Upper lobe of left lung (tissue), 6 donors: ENCODE measurements at regions not wholly inside any gene's neighbourhood (a gene's known extent, or its start where the extent isn't known, plus 50 kb on each side); places are given as distances from the start of the nearest gene placed in this dataset.

ENCODE experiments used
- ATAC-seq, 2 donors: fragments of 200-7000 bp; cut with Tn5 transposase; one replicate each; pipeline ENCODE4 v1.9.1; 2022; ENCODE audit warnings: mild to moderate bottlenecking in 2 of 2, moderate library complexity in 2 of 2; ENCODE audit not compliant: low FRiP score in 2 of 2
- DNase-seq, 2 donors: peaks; one replicate each; pipeline ENCODE4 v3.0.0-alpha.2; 2019 to 2020
- H3K27ac ChIP-seq, 4 donors: fragments of 200-600 bp; sonication (generic); one replicate each; pipeline ENCODE4 v1.5.1; 2016 to 2019
- H3K27me3 ChIP-seq, 4 donors: fragments of 200-600 bp; sonication (generic); one replicate each; pipeline ENCODE4 v1.5.1; 2017 to 2019
- H3K36me3 ChIP-seq, 4 donors: fragments of 200-600 bp; sonication (generic); one replicate each; pipeline ENCODE4 v1.5.1; 2016 to 2019
- H3K4me1 ChIP-seq, 4 donors: fragments of 200-600 bp; sonication (generic); one replicate each; pipeline ENCODE4 v1.5.1; 2018 to 2019
- H3K4me3 ChIP-seq, 4 donors: fragments of 200-600 bp; sonication (generic); one replicate each; pipeline ENCODE4 v1.5.1; 2017 to 2019; ENCODE audit warnings: mild to moderate bottlenecking in 2 of 4, moderate library complexity in 1 of 4
- H3K9me3 ChIP-seq, 4 donors: fragments of 200-600 bp; sonication (generic); one replicate each; pipeline ENCODE4 v1.5.1; 2018 to 2019
- EP300 ChIP-seq, 4 donors: sonication (generic); formaldehyde crosslinking; IDR thresholded peaks; one replicate each; pipeline ENCODE4 v1.5.1; 2017; ENCODE audit warnings: antibody characterized with exemption in 4 of 4, control low read depth in 2 of 4
- POLR2A ChIP-seq, 4 donors: fragments of 450-650 bp; IDR thresholded peaks; one replicate each; pipeline ENCODE4 v1.5.1; 2016 to 2017; ENCODE audit warnings: antibody characterized with exemption in 4 of 4, mild to moderate bottlenecking in 2 of 4
- POLR2AphosphoS5 ChIP-seq, 2 donors: sonication (generic); formaldehyde crosslinking; IDR thresholded peaks; one replicate each; pipeline ENCODE4 v1.5.1; 2017; ENCODE audit warnings: antibody characterized with exemption in 2 of 2
- WGBS, 2 donors: methylation state at CpG; one replicate each; pipeline ENCODE4 v1.1.5; 2017 to 2018; 5-methylcytosine and 5-hydroxymethylcytosine counted together
- TF ChIP-seq, protein P1 (sequence below), 6 experiments: fragments of 450-650 bp in 4 of 6; fragments of 200-600 bp in 2 of 6; sonication (generic) in 2 of 6; IDR thresholded peaks; one replicate each; pipeline ENCODE4 v1.5.1; 2016 to 2019; ENCODE audit warnings: antibody characterized with exemption in 6 of 6
- donor health status: DM: no; HTN: no; CAD: no; lungs with moderate emphysema.
- donor health status: DM: no; HTN: yes; CAD: no; lungs with severe emphysema.

- WGBS, 2 donors = 80 to 83% methylated on average over 7 of the region's 7 CpGs
- H3K27me3 ChIP-seq = no peaks in the 10 kb centered on the region
- no peak for ATAC-seq
- DNase-seq = no peak
- H3K9me3 ChIP-seq = no peaks in the 10 kb centered on the region
- peaks cover 0 to 2% (median 0%) of the 10 kb centered on the region in 4 donors for H3K4me1 ChIP-seq
- H3K27ac ChIP-seq = no peak overlapping the region
- TF ChIP-seq, protein P1, sequence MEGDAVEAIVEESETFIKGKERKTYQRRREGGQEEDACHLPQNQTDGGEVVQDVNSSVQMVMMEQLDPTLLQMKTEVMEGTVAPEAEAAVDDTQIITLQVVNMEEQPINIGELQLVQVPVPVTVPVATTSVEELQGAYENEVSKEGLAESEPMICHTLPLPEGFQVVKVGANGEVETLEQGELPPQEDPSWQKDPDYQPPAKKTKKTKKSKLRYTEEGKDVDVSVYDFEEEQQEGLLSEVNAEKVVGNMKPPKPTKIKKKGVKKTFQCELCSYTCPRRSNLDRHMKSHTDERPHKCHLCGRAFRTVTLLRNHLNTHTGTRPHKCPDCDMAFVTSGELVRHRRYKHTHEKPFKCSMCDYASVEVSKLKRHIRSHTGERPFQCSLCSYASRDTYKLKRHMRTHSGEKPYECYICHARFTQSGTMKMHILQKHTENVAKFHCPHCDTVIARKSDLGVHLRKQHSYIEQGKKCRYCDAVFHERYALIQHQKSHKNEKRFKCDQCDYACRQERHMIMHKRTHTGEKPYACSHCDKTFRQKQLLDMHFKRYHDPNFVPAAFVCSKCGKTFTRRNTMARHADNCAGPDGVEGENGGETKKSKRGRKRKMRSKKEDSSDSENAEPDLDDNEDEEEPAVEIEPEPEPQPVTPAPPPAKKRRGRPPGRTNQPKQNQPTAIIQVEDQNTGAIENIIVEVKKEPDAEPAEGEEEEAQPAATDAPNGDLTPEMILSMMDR (IDR thresholded peaks at IDR 0.05) = no peak
- no peak for TF ChIP-seq EP300 (IDR thresholded peaks at IDR 0.05)
- TF ChIP-seq POLR2A (IDR thresholded peaks at IDR 0.05) = no peak
- TF ChIP-seq POLR2AphosphoS5 (IDR thresholded peaks at IDR 0.05) = no peak
- H3K4me3 ChIP-seq = no peak overlapping the region
- H3K36me3 ChIP-seq = no peaks in the 10 kb centered on the region
These were observed 254.4 kb upstream of the POU3F1 start for GRCh38 chr1:38301040-38301439.

- DNase-seq (no peak), ATAC-seq (no peak)
- WGBS, 2 donors = 60 to 70% methylated on average over 3 of the region's 3 CpGs
- peaks cover 0 to 2% (median 0%) of the 10 kb centered on the region in 4 donors for H3K4me1 ChIP-seq
- no peaks in the 10 kb centered on the region for H3K9me3 ChIP-seq
- H3K27ac ChIP-seq = no peak overlapping the region
- H3K4me3 ChIP-seq = no peak overlapping the region
- H3K27me3 ChIP-seq = no peaks in the 10 kb centered on the region
- H3K36me3 ChIP-seq = no peaks in the 10 kb centered on the region
- TF ChIP-seq, protein P1 (IDR thresholded peaks at IDR 0.05) = no peak
- TF ChIP-seq POLR2A (IDR thresholded peaks at IDR 0.05) = no peak
- TF ChIP-seq EP300 (IDR thresholded peaks at IDR 0.05) = no peak
- no peak for TF ChIP-seq POLR2AphosphoS5 (IDR thresholded peaks at IDR 0.05)
These were observed 254.0 kb upstream of the POU3F1 start for GRCh38 chr1:38300616-38301015.

GRCh38 chr1:38297842-38298241, 251.2 kb upstream of the POU3F1 start:
- H3K36me3 ChIP-seq = no peaks in the 10 kb centered on the region
- H3K9me3 ChIP-seq = no peaks in the 10 kb centered on the region
- TF ChIP-seq POLR2A (IDR thresholded peaks at IDR 0.05) = no peak
- TF ChIP-seq, protein P1 (IDR thresholded peaks at IDR 0.05) = no peak
- TF ChIP-seq POLR2AphosphoS5 (IDR thresholded peaks at IDR 0.05) = no peak
- no peak for TF ChIP-seq EP300 (IDR thresholded peaks at IDR 0.05)
- DNase-seq = peak in 1 of 2 donors; percentile 29
- peaks cover 0 to 2% (median 0%) of the 10 kb centered on the region in 4 donors for H3K4me1 ChIP-seq
- H3K4me3 ChIP-seq = no peak overlapping the region
- H3K27ac ChIP-seq = no peak overlapping the region
- H3K27me3 ChIP-seq = no peaks in the 10 kb centered on the region
- WGBS, 2 donors = 61 to 69% methylated on average over 5 of the region's 5 CpGs
- no peak for ATAC-seq

- DNase-seq (no peak), ATAC-seq (no peak)
- Histone ChIP-seq H3K27ac (no peak overlapping the region), H3K9me3 (no peaks in the 10 kb centered on the region), H3K27me3 (no peaks in the 10 kb centered on the region), H3K4me3 (no peak overlapping the region), H3K36me3 (no peaks in the 10 kb centered on the region), H3K4me1 (peaks cover 0 to 3% (median 1%) of the 10 kb centered on the region in 4 donors)
- 92 to 94% methylated on average over 5 of the region's 5 CpGs for WGBS, 2 donors
- no peak for TF ChIP-seq POLR2A (IDR thresholded peaks at IDR 0.05)
- no peak for TF ChIP-seq EP300 (IDR thresholded peaks at IDR 0.05)
- no peak for TF ChIP-seq POLR2AphosphoS5 (IDR thresholded peaks at IDR 0.05)
- TF ChIP-seq, protein P1 (IDR thresholded peaks at IDR 0.05) = no peak
These were observed 250.7 kb upstream of the POU3F1 start for GRCh38 chr1:38297246-38297645.

- no peaks in the 10 kb centered on the region for H3K36me3 ChIP-seq
- 54 to 62% methylated on average over 10 of the region's 10 CpGs for WGBS, 2 donors
- ATAC-seq (no peak), DNase-seq (no peak)
- no peaks in the 10 kb centered on the region for H3K9me3 ChIP-seq
- H3K4me3 ChIP-seq = no peak overlapping the region
- no peaks in the 10 kb centered on the region for H3K27me3 ChIP-seq
- peaks cover 0 to 8% (median 3%) of the 10 kb centered on the region in 4 donors for H3K4me1 ChIP-seq
- H3K27ac ChIP-seq = no peak overlapping the region
- TF ChIP-seq POLR2A (IDR thresholded peaks at IDR 0.05) (no peak), POLR2AphosphoS5 (IDR thresholded peaks at IDR 0.05) (no peak), EP300 (IDR thresholded peaks at IDR 0.05) (no peak)
- TF ChIP-seq, protein P1 (IDR thresholded peaks at IDR 0.05) = no peak
These were observed 249.5 kb upstream of the POU3F1 start for GRCh38 chr1:38296047-38296446.
